ENCODE measurements at regions not wholly inside any gene's neighbourhood (a gene's known extent, or its start where the extent isn't known, plus 50 kb on each side); places are given as distances from the start of the nearest gene placed in this dataset.

- TF ChIP-seq CTCF (IDR thresholded peaks at IDR 0.05) = no peak
These were observed 66.4 kb upstream of the CASZ1 start for GRCh38 chr1:10862743-10863335.

DNA sequence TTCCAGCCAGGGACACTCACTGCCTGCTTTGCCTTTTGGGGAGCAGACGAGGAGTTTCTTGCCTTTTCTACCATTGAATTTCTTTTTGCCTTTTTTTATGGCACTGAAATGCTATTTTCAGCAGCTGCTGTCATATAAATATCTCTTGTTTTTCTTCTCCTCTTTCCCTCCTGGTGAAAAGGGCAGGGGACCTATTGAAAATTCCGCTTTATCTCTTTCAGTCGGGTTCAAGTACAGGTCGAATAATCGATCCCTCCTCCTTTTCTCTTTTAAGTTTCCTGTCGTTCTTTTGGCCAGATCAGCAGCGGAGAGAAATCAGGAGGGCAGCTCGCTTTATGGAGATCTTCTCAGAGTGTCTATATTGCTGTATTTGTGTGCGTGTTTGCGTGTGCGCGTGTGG is 67.4 kb upstream of the CASZ1 start:
- TF ChIP-seq CTCF (IDR thresholded peaks at IDR 0.05) = no peak

GRCh38 chr1:10864776-10865175 is 68.3 kb upstream of the CASZ1 start:
- no peak for TF ChIP-seq CTCF (IDR thresholded peaks at IDR 0.05)

- no peak for TF ChIP-seq CTCF (IDR thresholded peaks at IDR 0.05)
These were observed 69.3 kb upstream of the CASZ1 start for GRCh38 chr1:10865518-10866320.

DNA sequence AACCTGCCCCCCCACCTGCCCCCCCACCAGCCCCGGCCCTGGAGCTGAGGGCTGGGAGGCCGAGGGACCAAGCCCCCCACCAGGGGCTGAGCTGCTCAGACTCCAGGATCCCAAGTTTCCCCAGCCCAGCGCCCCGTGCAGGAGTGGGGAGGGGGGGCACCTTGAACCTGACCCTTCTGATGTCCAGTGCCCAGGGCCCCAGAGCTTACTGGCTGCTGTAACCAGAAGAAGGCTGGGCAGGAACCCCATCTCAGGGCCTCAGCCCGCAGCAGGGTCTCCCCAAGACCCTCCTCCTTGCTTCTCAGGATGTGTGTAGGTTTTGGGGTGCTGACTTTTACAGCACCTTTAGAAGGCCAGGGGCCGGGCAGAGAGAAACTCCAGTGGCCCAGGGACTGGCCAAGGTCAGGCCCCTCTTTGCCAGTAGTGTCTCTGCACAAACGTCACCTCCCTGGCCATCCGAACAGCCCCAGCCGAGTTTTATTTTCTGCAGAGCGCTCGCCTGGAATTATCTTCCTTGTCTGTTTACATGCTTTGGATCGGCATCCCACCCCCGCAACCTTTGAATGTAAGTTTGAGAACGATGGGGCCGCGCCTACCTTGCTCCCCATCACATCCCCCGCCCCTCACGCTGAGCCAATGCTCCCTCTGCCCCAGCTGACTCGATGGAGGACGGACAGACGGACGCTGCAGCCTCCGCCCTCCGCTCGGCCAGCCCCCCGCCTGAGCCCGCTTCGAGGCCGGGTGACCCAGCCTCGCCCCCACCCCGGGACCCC is 70.1 kb upstream of the CASZ1 start:
- no peak for TF ChIP-seq CTCF (IDR thresholded peaks at IDR 0.05)

DNA sequence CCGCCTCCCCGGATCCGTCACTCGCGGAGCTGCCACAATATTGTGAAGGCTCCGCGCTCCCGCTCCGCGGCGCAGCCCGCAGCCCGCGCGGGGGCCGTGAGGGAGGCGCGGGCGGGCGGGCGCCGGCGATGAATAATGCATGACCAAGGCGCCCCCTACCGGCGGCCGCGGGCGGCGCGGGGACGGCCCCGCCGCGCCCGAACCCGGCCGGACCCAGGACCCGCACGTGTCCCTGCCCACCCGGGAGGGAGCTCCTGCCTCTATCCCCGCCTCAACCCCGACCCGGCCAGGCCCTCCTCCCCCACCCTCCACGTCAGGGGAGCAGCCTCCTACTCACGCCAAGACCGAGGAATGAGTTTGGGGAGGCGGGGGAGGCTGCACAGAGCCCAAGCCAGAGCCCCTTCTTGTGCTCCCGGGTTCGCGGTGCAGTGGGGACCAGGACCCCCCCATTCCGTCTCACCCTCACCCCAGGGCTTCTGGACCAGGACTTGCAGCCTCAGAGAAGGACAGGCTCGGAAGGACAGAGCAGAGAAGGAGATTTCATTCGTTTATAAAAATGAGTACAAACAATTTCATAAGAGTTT is 70.8 kb upstream of the CASZ1 start:
- TF ChIP-seq CTCF (IDR thresholded peaks at IDR 0.05) = peak; percentile 81

DNA sequence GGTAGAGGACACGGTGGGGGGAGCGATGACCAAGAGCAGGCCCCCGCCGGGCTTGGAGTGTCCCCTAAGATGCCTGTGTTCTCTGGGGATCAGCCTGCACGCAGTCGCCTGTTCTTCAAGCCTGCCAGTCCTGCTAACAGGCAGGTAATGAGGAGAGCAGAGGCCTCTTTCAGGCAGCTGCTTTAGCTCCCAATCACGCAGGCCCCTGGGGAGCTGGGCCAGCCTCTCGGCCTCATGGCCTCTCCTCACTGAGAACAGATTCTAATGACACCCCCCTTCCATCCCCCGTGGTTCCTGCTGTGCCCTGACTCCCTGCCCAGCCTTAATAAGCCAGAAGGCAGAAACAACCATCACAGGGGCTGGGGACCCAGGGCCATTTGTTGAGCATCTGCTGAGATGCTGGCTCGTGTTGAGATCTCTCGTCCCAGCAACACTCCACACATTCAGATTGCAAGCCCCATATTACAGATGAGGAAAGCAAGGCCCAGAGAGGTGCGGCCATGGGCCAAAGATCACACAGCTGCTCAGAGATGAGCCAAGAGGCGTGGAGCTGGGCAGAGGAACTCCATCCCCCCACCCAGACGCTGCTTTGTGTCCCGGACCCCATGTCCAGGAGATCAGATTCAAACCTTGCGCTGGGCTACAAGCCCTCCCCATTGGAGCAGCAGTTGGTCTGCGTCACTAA is 71.6 kb upstream of the CASZ1 start:
- TF ChIP-seq CTCF (IDR thresholded peaks at IDR 0.05) = no peak

All from LNCAP (cell line).